Activated T-helper 1 cell treated with Interleukin-2 at 50 U/mL for 16 hours (primary cell): ENCODE measurements at regions not wholly inside any gene's neighbourhood (a gene's known extent, or its start where the extent isn't known, plus 50 kb on each side); places are given as distances from the start of the nearest gene placed in this dataset.

Source experiments
- DNase-seq: peaks from one replicate; pipeline ENCODE4 v3.0.0-alpha.2; 2020; ENCODE audit warnings: low read depth

DNA sequence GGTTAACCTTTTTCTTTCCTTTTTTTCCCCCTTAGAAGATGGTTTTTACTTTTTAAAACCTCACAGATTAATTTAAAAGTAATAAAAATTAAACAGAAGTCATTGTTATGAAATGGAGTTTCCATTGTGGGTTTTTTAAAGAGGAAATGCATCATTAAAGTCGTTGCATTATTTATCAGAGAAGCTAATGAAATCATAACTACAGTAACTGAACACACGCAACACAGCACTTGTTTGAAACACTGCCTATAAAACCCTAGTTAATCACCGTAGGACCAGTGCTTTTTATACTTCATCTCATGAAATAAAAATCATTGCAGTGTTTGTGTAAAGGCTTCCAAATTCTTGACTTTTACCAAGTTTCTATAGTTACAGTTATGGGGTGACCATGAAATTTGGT lies 82.4 kb upstream of the NTRK2 start:
- no peak for DNase-seq

DNA sequence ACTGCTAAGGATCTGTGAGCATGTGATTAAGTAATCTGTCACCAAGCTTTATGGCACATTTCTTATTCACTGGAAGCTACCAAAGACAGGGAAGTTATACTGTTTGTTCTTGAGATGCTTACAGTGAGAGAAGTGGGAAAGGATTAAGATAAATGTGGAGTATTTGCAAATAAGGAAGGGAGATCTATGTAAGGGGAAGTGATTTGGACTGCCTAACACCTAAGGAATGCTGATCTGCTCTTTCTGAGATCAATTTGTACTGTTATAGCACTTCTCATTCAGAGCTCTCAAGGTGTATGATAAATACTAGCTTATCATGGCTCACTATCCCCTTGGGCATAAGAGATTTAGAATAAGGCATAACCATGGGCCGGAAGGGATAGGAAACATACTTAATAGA lies 80.0 kb upstream of the NTRK2 start:
- DNase-seq: no peak

GRCh38 chr9:84590706-84591105 lies 78.8 kb upstream of the NTRK2 start:
- DNase-seq: no peak

DNA sequence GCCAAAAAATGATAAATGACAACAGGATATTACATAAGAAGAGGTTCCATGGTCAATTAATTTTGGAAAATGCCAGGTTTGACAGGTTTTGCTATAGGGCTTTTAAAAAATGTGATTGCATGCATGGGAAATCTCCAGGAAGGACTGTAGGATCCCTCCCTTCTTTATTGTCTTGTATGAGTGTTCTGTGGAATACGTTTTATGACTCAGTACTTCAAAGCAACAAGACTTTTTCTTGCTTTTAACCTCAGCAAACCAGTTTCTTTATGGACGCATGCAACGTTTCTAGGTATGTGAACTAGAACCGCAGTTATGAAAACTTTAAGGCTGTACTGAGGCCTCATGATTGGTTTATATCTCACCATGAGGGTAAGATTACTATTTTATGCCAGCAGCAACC lies 76.6 kb upstream of the NTRK2 start:
- no peak for DNase-seq

DNA sequence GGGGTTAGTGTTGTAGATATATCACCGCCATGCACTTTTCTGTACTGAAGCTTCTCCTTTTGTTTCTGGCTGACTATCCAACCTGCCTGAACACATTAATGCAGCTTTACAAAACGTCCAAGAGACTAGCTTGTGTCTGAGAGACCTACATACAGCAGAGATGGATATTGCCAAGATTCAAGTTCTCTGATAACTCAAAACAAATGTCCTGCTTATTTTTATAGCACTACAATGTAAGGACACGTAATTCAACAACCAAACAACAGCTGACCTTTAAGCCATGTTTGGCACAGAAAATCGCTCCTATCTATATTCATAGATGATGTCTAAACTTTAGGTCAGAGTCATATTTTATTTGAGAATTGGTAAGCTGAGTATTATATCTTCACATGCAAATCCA lies 76.2 kb upstream of the NTRK2 start:
- no peak for DNase-seq

DNA sequence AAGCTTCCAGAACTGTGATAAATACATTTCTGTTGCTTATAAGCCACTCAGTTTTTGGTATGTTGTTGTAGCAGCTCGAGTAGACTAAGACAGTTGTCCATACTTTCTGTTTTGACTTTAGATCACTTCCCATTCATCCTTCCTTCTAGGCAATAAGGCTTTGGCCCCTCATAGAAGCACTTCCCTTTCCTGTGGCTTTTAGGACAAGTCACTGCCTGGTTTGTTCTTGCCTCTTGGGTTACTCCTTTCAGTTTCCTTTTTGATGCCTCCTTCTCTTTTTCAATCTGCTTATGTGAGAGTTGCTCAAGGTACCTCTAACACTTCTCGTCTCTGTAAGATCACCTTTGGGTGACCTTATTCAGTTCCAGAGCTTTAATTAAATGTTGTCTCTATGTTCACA lies 72.4 kb upstream of the NTRK2 start:
- DNase-seq: no peak

DNA sequence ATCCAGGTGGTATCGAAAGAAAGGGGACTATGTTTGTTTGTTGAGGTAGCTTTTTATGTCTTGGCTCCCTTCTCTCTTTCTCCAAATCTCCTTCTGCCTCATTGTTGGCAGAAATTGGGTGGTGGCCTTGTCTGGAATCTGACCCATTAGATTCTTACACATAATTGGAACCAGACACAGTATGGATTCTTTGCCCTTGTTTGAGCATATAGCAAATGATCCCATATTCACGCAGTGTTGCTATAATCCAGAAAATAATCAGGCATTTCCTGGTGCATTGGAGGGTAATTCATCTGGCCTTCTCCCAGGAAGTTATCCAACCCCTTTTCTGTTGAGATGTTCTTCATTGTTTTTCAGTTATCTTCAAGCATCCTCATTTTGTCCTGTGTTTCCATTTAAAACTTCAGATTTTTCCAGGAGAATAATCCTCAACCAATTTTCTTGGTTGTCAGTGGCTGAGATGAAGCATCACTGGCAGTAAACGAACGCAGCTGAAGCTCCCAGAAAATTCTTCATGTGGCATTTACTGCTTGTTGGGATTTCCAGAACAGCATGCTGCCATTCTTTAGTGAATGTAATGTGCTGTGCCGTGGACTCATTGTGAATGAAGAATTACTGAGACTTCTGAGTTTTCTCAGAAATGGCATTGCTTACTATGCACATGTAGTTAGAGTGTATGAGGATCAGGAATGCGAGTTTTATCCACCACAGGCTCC lies 70.5 kb upstream of the NTRK2 start:
- DNase-seq: no peak

DNA sequence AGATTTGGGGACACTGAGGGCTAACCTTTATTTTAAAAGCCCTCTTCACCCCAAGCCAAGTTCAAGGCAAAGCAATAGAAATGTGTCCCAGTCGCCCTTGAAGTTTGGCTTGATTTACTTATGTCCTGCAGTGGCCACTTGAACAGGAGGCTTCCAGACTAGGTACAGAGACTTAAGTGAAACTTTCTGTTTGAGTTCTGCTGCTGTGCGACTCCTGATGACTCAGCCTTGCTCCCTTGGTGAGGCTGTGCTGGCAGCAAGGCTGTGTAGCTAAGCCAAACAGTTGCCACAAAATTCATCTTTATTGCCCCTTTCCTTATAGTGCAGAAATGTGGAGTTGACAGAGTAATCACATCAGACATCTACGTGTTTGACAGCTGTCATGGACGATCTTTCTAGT lies 68.8 kb upstream of the NTRK2 start:
- DNase-seq: no peak

DNA sequence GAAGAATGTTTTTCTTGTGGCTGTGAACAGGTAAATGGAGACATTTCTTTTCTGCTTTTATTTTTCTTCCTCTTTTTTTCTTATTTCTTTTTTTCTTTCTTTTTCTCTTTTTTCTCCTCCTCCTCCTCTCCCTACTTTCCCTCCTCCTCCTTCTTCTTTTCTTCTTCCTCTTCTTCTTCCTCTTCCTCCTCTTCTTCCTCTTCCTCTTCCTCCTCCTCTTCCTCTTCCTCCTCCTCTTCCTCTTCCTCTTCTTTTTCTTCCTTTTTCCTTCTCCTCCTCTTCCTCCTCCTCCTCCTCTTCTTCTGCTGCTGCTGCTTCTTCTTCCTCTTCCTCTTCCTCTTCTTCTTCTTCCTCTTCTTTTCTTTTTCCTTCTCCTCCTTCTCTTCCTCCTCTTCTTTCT lies 65.3 kb upstream of the NTRK2 start:
- DNase-seq: no peak

GRCh38 chr9:84609779-84610178 lies 59.8 kb upstream of the NTRK2 start:
- DNase-seq: no peak

DNA sequence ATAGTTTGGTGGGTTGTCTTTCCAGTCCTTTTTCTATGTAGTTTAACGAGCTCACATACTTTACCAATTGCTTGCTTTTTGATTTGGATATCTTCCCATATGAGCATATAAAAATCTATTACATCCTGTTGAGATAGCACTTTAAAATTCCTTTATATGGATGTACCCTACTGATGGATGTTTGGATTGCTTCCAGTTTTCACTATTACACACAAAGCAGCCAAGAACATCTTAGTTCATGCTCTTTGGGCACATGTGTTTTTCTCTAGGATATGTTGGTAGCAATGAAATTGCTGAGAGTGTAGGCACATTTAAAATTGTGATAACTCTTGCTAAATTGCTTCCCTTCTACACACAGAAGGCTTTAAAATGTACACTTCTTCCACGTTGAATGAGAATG lies 56.1 kb upstream of the NTRK2 start:
- no peak for DNase-seq

- DNase-seq: no peak
Observed at GRCh38 chr9:84615544-84615943, 54.0 kb upstream of the NTRK2 start.

GRCh38 chr9:84617411-84618029 lies 52.0 kb upstream of the NTRK2 start:
- DNase-seq: no peak
